GM12878 (cell line): ENCODE measurements at regions not wholly inside any gene's neighbourhood (a gene's known extent, or its start where the extent isn't known, plus 50 kb on each side); places are given as distances from the start of the nearest gene placed in this dataset.

Source experiments
- ATAC-seq: fragments of 200-7000 bp; cut with Tn5 transposase; 3 replicates; pipeline ENCODE4 v1.9.1; 2020; ENCODE audit warnings: mild to moderate bottlenecking, moderate library complexity
- BruUV-seq: library from RNA; stranded (reverse); fragments of 400-500 nt; replicated peaks from 2 replicates; lab custom pipeline; 2021; lab: Mats Ljungman, UMichigan
- CTCF ChIA-PET: fragments of 300-600 bp; sonication (Branson Sonifier 250); formaldehyde crosslinking; extraction: SDS; loops from one replicate; lab custom pipeline; 2021; ENCODE audit warnings: inconsistent platforms; lab: Yijun Ruan, JAX
- POLR2A ChIA-PET: fragments of 350-600 bp; formaldehyde crosslinking; extraction: SDS; loops from one replicate; lab custom pipeline; 2021; ENCODE audit warnings: inconsistent platforms; lab: Charles Lee
- RAD21 ChIA-PET: fragments of 300-600 bp; sonication (Branson Sonifier 250); formaldehyde crosslinking; loops from one replicate; lab custom pipeline; 2023; ENCODE audit warnings: antibody characterized with exemption; ENCODE audit not compliant: unreplicated experiment; lab: Charles Lee
- SMC1A ChIA-PET: fragments of 300-600 bp; sonication (Branson Sonifier 250); formaldehyde crosslinking; loops from one replicate; lab custom pipeline; 2023; ENCODE audit not compliant: unreplicated experiment, uncharacterized antibody; lab: Charles Lee
- DNase-seq: peaks from one replicate; pipeline ENCODE4 v3.0.0-alpha.2; 2011; ENCODE audit warnings: low read depth, low spot score
- FAIRE-seq: peaks from 3 replicates; lab custom pipeline; 2011; peaks lifted over from hg19 to GRCh38; lab: Jason Lieb, UNC
- H2AFZ ChIP-seq: 2 replicates; pipeline ENCODE4 v1.6.0; 2011; ENCODE audit warnings: low read depth, low read length, control low read depth; ENCODE audit not compliant: control insufficient read depth
- H3K27ac ChIP-seq: 2 replicates; pipeline ENCODE4 v1.5.1; 2011; ENCODE audit warnings: control low read depth; ENCODE audit not compliant: control insufficient read depth, insufficient read depth
- H3K27me3 ChIP-seq, 2 experiments: replicated peaks in 1 of 2; 2 replicates each; pipeline versions ENCODE4 v1.6.0 to v1.6.1; 2011; ENCODE audit warnings: low read length in 1 of 2; ENCODE audit not compliant: control insufficient read depth in 2 of 2, insufficient read depth in 2 of 2
- H3K36me3 ChIP-seq, 2 experiments: 2 replicates each; pipeline ENCODE4 v1.5.1; 2011; ENCODE audit warnings: low read length in 1 of 2; ENCODE audit not compliant: control insufficient read depth in 2 of 2, insufficient read depth in 2 of 2
- H3K4me1 ChIP-seq: 2 replicates; pipeline ENCODE4 v1.6.1; 2011; ENCODE audit warnings: mild to moderate bottlenecking, low read length, moderate library complexity, mixed read lengths; ENCODE audit not compliant: control insufficient read depth, insufficient read depth
- H3K4me2 ChIP-seq: 2 replicates; pipeline ENCODE4 v1.6.0; 2011; ENCODE audit warnings: control low read depth; ENCODE audit not compliant: control insufficient read depth, insufficient read depth
- H3K4me3 ChIP-seq: fragments of 200-600 bp; sonication (generic); 2 replicates; pipeline ENCODE4 v1.5.1; 2016
- H3K79me2 ChIP-seq: 2 replicates; pipeline ENCODE4 v1.6.0; 2011; ENCODE audit warnings: low read length; ENCODE audit not compliant: control insufficient read depth, insufficient read depth
- H3K9ac ChIP-seq: 2 replicates; pipeline ENCODE4 v1.8.0; 2011; ENCODE audit warnings: low read length, control low read depth, mixed read lengths; ENCODE audit not compliant: control insufficient read depth, insufficient read depth
- H3K9me3 ChIP-seq: replicated peaks from 3 replicates; pipeline ENCODE4 v1.5.1; 2011; ENCODE audit warnings: mild to moderate bottlenecking, low read length; ENCODE audit not compliant: control insufficient read depth, insufficient read depth
- H4K20me1 ChIP-seq: 2 replicates; pipeline ENCODE4 v1.6.0; 2011; ENCODE audit not compliant: control insufficient read depth, insufficient read depth
- BACH1 ChIP-seq: fragments of 450-650 bp; IDR thresholded peaks from 2 replicates; pipeline ENCODE4 v1.6.1; 2017; ENCODE audit warnings: mild to moderate bottlenecking, borderline replicate concordance
- BCL3 ChIP-seq: IDR thresholded peaks from 2 replicates; pipeline ENCODE4 v1.6.1; 2011; ENCODE audit warnings: borderline replicate concordance, low read depth, mild to moderate bottlenecking, moderate library complexity, low read length; ENCODE audit not compliant: insufficient read depth, poor library complexity, severe bottlenecking
- CUX1 ChIP-seq: IDR thresholded peaks from 2 replicates; pipeline ENCODE4 v1.6.1; 2012; ENCODE audit warnings: improper control_type of control experiment, low read depth, low read length; ENCODE audit not compliant: insufficient replicate concordance
- IRF3 ChIP-seq: fragments of 450-650 bp; IDR thresholded peaks from 2 replicates; pipeline ENCODE4 v1.6.1; 2014; ENCODE audit warnings: mild to moderate bottlenecking
- LARP7 ChIP-seq: fragments of 450-650 bp; IDR thresholded peaks from 2 replicates; pipeline ENCODE4 v1.6.1; 2017; ENCODE audit warnings: mild to moderate bottlenecking
- MEF2A ChIP-seq: IDR thresholded peaks from 2 replicates; pipeline ENCODE4 v1.6.1; 2011; ENCODE audit warnings: low read depth, mild to moderate bottlenecking, low read length, moderate library complexity; ENCODE audit not compliant: insufficient read depth
- PML ChIP-seq: IDR thresholded peaks from 2 replicates; pipeline ENCODE4 v1.6.1; 2012; ENCODE audit warnings: low read length, inconsistent platforms
- SREBF1 ChIP-seq: IDR thresholded peaks from 2 replicates; pipeline ENCODE4 v1.6.1; 2012; ENCODE audit warnings: mild to moderate bottlenecking, low read length
- SREBF2 ChIP-seq: IDR thresholded peaks from 2 replicates; pipeline ENCODE4 v1.6.1; 2012; ENCODE audit warnings: mild to moderate bottlenecking, low read length
- ZNF687 ChIP-seq: fragments of 450-650 bp; IDR thresholded peaks from 2 replicates; pipeline ENCODE4 v1.6.1; 2017; ENCODE audit warnings: mild to moderate bottlenecking, moderate library complexity
- ZSCAN29 ChIP-seq: fragments of 450-650 bp; IDR thresholded peaks from 2 replicates; pipeline ENCODE4 v1.6.1; 2017; ENCODE audit warnings: mild to moderate bottlenecking, moderate library complexity
- WGBS: methylation state at CpG from one replicate; pipeline ENCODE4 v1.1.6; 2016; ENCODE audit warnings: low lambda C conversion rate; ENCODE audit not compliant: insufficient replicate concordance, insufficient coverage; ENCODE audit errors: missing lambda C conversion rate; 5-methylcytosine and 5-hydroxymethylcytosine counted together
- in situ Hi-C: fragments of 300-500 bp; cut with MboI; formaldehyde crosslinking; loops from 9 replicates; pipeline ENCODE4 v1.14.3; 2018; ENCODE audit warnings: mixed read lengths
- intact Hi-C: fragments of 100-400 bp; cut with micrococcal nuclease; formaldehyde crosslinking; loops from one replicate; pipeline ENCODE4 v1.14.2; 2022; ENCODE audit not compliant: unreplicated experiment

- Histone ChIP-seq H3K79me2 (no peaks in the 10 kb centered on the region), H3K4me2 (no peak overlapping the region), H4K20me1 (no peaks in the 10 kb centered on the region), H3K36me3 (no peaks in the 10 kb centered on the region), H3K4me3 (no peak overlapping the region), H3K27ac (no peak overlapping the region), H3K27me3 (no peaks in the 10 kb centered on the region), H3K4me1 (no peaks in the 10 kb centered on the region), H2AFZ (no peak overlapping the region), H3K9me3 (no peaks in the 10 kb centered on the region), H3K9ac (no peak overlapping the region)
- in situ Hi-C loops: no loop called here
- no peak for DNase-seq
- intact Hi-C loops: no loop called here
- no TSS peak for BruUV-seq
- no peak for ATAC-seq
- ChIA-PET CTCF (no interaction called here), SMC1A (no interaction called here), POLR2A (no interaction called here), RAD21 (no interaction called here)
- FAIRE-seq: no peak
- WGBS: 0% methylated on average over 1 of the region's 1 CpG
- TF ChIP-seq MEF2A: no peak
- TF ChIP-seq LARP7: no peak
- TF ChIP-seq IRF3: no peak
- no peak for TF ChIP-seq CUX1
- TF ChIP-seq SREBF1: no peak
- no peak for TF ChIP-seq BCL3
- TF ChIP-seq PML: no peak
- TF ChIP-seq BACH1: no peak
- no peak for TF ChIP-seq ZNF687
- TF ChIP-seq SREBF2: no peak
- TF ChIP-seq ZSCAN29: no peak
Observed at GRCh38 chrX:13235930-13236329, 83.9 kb downstream of the ATXN3L start.
